ENCODE measurements at regions not wholly inside any gene's neighbourhood (a gene's known extent, or its start where the extent isn't known, plus 50 kb on each side); places are given as distances from the start of the nearest gene placed in this dataset.

GRCh38 chr12:112676507-112676906, 115.0 kb upstream of the RPH3A start:
- TF ChIP-seq ESRRG (CRISPR knock-in tag; IDR thresholded peaks at IDR 0.05), result no peak
- no peak for TF ChIP-seq ISL1 (CRISPR knock-in tag; IDR thresholded peaks at IDR 0.05)
- no peak for TF ChIP-seq CSRNP3 (CRISPR knock-in tag; IDR thresholded peaks at IDR 0.05)
- no peak for TF ChIP-seq ZFP30 (CRISPR knock-in tag; IDR thresholded peaks at IDR 0.05)
- TF ChIP-seq GLIS3 (CRISPR knock-in tag; IDR thresholded peaks at IDR 0.05), result no peak
- no peak for TF ChIP-seq PPARA (CRISPR knock-in tag; IDR thresholded peaks at IDR 0.05; ENCODE audit: borderline replicate concordance)
- no peak for TF ChIP-seq TCF4 (CRISPR knock-in tag; IDR thresholded peaks at IDR 0.05; ENCODE audit: borderline replicate concordance)
- TF ChIP-seq CREB5 (CRISPR knock-in tag; IDR thresholded peaks at IDR 0.05; ENCODE audit: low read depth), result no peak
- TF ChIP-seq BACH2 (CRISPR knock-in tag; IDR thresholded peaks at IDR 0.05; ENCODE audit: borderline replicate concordance), result no peak
- no peak for TF ChIP-seq PATZ1 (CRISPR knock-in tag; IDR thresholded peaks at IDR 0.05; ENCODE audit: borderline replicate concordance)
- TF ChIP-seq ZNF565 (CRISPR knock-in tag; conservative IDR thresholded peaks at IDR 0.05; ENCODE audit: low read depth), result no peak

All from SK-N-SH treated with all-trans-retinoic acid at 6 μM for 48 hours (cell line).